ENCODE measurements at regions not wholly inside any gene's neighbourhood (a gene's known extent, or its start where the extent isn't known, plus 50 kb on each side); places are given as distances from the start of the nearest gene placed in this dataset.

- TF ChIP-seq CBX5 (CRISPR knock-in tag; IDR thresholded peaks at IDR 0.05; ENCODE audit: borderline replicate concordance) (peak; percentile 39; the same call in 1 of the 2 replicates), FOXC1 (CRISPR knock-in tag; IDR thresholded peaks at IDR 0.05; ENCODE audit: borderline replicate concordance) (peak; percentile 87; the same call in 1 of the 2 replicates), ZNF282 (IDR thresholded peaks at IDR 0.05; ENCODE audit: partially characterized antibody) (no peak), CAMTA2 (CRISPR knock-in tag; IDR thresholded peaks at IDR 0.05; ENCODE audit: borderline replicate concordance) (no peak), TEAD2 (CRISPR knock-in tag; IDR thresholded peaks at IDR 0.05) (no peak), KDM2A (CRISPR knock-in tag; IDR thresholded peaks at IDR 0.05; ENCODE audit: borderline replicate concordance, low read depth) (no peak; the same call in 1 of the 2 replicates), NFIB (CRISPR knock-in tag; IDR thresholded peaks at IDR 0.05; ENCODE audit: borderline replicate concordance) (no peak), GABPB1 (CRISPR knock-in tag; IDR thresholded peaks at IDR 0.05) (no peak; the same call in 1 of the 2 replicates), ZNF737 (CRISPR knock-in tag; IDR thresholded peaks at IDR 0.05; ENCODE audit: borderline replicate concordance) (no peak), TIGD3 (CRISPR knock-in tag; IDR thresholded peaks at IDR 0.05; ENCODE audit: borderline replicate concordance) (0 out of 2 replicates have a peak, but pooled peaks have one; percentile 44), KLF16 (CRISPR knock-in tag; IDR thresholded peaks at IDR 0.05) (peak in 1 of 2 experiments; percentile 39; a peak in 1 of 4 replicates), ERF (CRISPR knock-in tag; IDR thresholded peaks at IDR 0.05) (no peak), MYC (CRISPR knock-in tag; IDR thresholded peaks at IDR 0.05; ENCODE audit: borderline replicate concordance) (peak; percentile 80; the same call in 1 of the 2 replicates), GATAD1 (CRISPR knock-in tag; IDR thresholded peaks at IDR 0.05) (peak; percentile 39; the same call in 1 of the 2 replicates), FOXK2 (IDR thresholded peaks at IDR 0.05) (no peak), GFI1 (CRISPR knock-in tag; IDR thresholded peaks at IDR 0.05; ENCODE audit: borderline replicate concordance) (peak; percentile 32; the same call in 1 of the 2 replicates), THAP11 (CRISPR knock-in tag; IDR thresholded peaks at IDR 0.05) (peak; percentile 51; the same call in 1 of the 2 replicates), CCDC6 (CRISPR knock-in tag; IDR thresholded peaks at IDR 0.05) (no peak), SRSF4 (IDR thresholded peaks at IDR 0.05; ENCODE audit: low read depth, low read length, poor library complexity, severe bottlenecking) (no peak), NONO (IDR thresholded peaks at IDR 0.05) (no peak), NONO (CRISPR knock-in tag; conservative IDR thresholded peaks at IDR 0.05) (0 out of 2 replicates have a peak, but pooled peaks have one; percentile 41), ZFP1 (CRISPR knock-in tag; IDR thresholded peaks at IDR 0.05) (no peak), ETV5 (CRISPR knock-in tag; IDR thresholded peaks at IDR 0.05; ENCODE audit: borderline replicate concordance) (peak; percentile 61; the same call in 1 of the 2 replicates), POLR2A (IDR thresholded peaks at IDR 0.05; ENCODE audit: insufficient read depth in 1 of 2, low read depth in 2 of 2, low read length in 2 of 2) (no peak), ZNF83 (CRISPR knock-in tag; IDR thresholded peaks at IDR 0.05; ENCODE audit: borderline replicate concordance) (no peak), ZFP37 (CRISPR knock-in tag; IDR thresholded peaks at IDR 0.05; ENCODE audit: borderline replicate concordance) (no peak), ZNF335 (CRISPR knock-in tag; IDR thresholded peaks at IDR 0.05) (no peak), ZNF580 (CRISPR knock-in tag; IDR thresholded peaks at IDR 0.05; ENCODE audit: borderline replicate concordance, low read depth) (no peak), FOXK1 (CRISPR knock-in tag; IDR thresholded peaks at IDR 0.05; ENCODE audit: borderline replicate concordance, low read depth) (no peak), MED1 (CRISPR knock-in tag; IDR thresholded peaks at IDR 0.05) (peak; percentile 95), HBP1 (CRISPR knock-in tag; IDR thresholded peaks at IDR 0.05; ENCODE audit: low read depth) (no peak)
Observed at GRCh38 chr16:85520853-85521521, 92.1 kb upstream of the GSE1 start (continued).
